CD14-positive monocyte (primary cell): ENCODE measurements at regions not wholly inside any gene's neighbourhood (a gene's known extent, or its start where the extent isn't known, plus 50 kb on each side); places are given as distances from the start of the nearest gene placed in this dataset.

Experiments
- DNase-seq, 3 donors: peaks; one replicate each; pipeline ENCODE4 v3.0.0-alpha.2; 2011 to 2022
- H2AFZ ChIP-seq: 2 replicates; pipeline ENCODE4 v1.6.0; 2012; ENCODE audit warnings: mild to moderate bottlenecking, low read depth, low read length, inconsistent platforms; ENCODE audit not compliant: insufficient read depth, poor library complexity, severe bottlenecking
- H3K27ac ChIP-seq, 2 donors: 1 replicate in 1 of 2; 2 replicates in 1 of 2; pipeline ENCODE4 v1.5.1; 2012 to 2013; ENCODE audit warnings: low read length in 2 of 2, control low read depth in 1 of 2, inconsistent platforms in 1 of 2, low read depth in 1 of 2, mild to moderate bottlenecking in 1 of 2
- H3K27me3 ChIP-seq, 2 donors: one replicate each; pipeline versions ENCODE4 v1.6.0 to v1.6.1; 2011 to 2013; ENCODE audit warnings: low read length in 2 of 2; ENCODE audit not compliant: control insufficient read depth in 2 of 2, insufficient read depth in 2 of 2
- H3K36me3 ChIP-seq, 2 donors: replicated peaks in 1 of 2; 1 replicate in 1 of 2; 2 replicates in 1 of 2; pipeline versions ENCODE4 v1.5.1 to v1.6.1; 2012 to 2013; ENCODE audit warnings: low read length in 2 of 2, control low read depth in 1 of 2, inconsistent platforms in 1 of 2, mild to moderate bottlenecking in 1 of 2; ENCODE audit not compliant: insufficient read depth in 2 of 2, control insufficient read depth in 1 of 2
- H3K4me1 ChIP-seq, 2 donors: 1 replicate in 1 of 2; 2 replicates in 1 of 2; pipeline versions ENCODE4 v1.5.1 to v1.6.1; 2012 to 2013; ENCODE audit warnings: low read length in 2 of 2, control low read depth in 1 of 2, inconsistent platforms in 1 of 2, mild to moderate bottlenecking in 1 of 2, moderate library complexity in 1 of 2; ENCODE audit not compliant: insufficient read depth in 2 of 2, control insufficient read depth in 1 of 2
- H3K4me2 ChIP-seq: replicated peaks from 2 replicates; pipeline ENCODE3; 2012; ENCODE audit warnings: low read length, moderate library complexity, mild to moderate bottlenecking; ENCODE audit not compliant: poor library complexity, severe bottlenecking; ENCODE audit errors: extremely low read depth
- H3K4me3 ChIP-seq, 3 experiments: fragments of 200-600 bp in 1 of 3; sonication (generic) in 1 of 3; replicated peaks in 1 of 3; 1 replicate in 2 of 3; 2 replicates in 1 of 3; pipeline ENCODE4 v1.5.1; 2011 to 2013; ENCODE audit warnings: low read length in 3 of 3, mild to moderate bottlenecking in 3 of 3, control low read depth in 2 of 3, low read depth in 2 of 3, inconsistent platforms in 1 of 3, moderate library complexity in 1 of 3
- H3K79me2 ChIP-seq: 2 replicates; pipeline ENCODE4 v1.6.0; 2012; ENCODE audit warnings: mild to moderate bottlenecking, control low read depth, inconsistent platforms, low read length, moderate library complexity; ENCODE audit not compliant: insufficient read depth
- H3K9ac ChIP-seq: 2 replicates; pipeline ENCODE4 v1.6.0; 2017; ENCODE audit warnings: low read length, mild to moderate bottlenecking; ENCODE audit not compliant: insufficient read depth, poor library complexity, severe bottlenecking
- H3K9me3 ChIP-seq, 2 donors: replicated peaks in 1 of 2; 1 replicate in 1 of 2; 2 replicates in 1 of 2; pipeline versions ENCODE4 v1.5.1 to v1.6.1; 2012 to 2013; ENCODE audit warnings: low read length in 2 of 2, control low read depth in 1 of 2; ENCODE audit not compliant: control insufficient read depth in 1 of 2, insufficient read depth in 1 of 2
- H4K20me1 ChIP-seq: 2 replicates; pipeline ENCODE4 v1.6.0; 2012; ENCODE audit warnings: mild to moderate bottlenecking, low read length, control low read depth, moderate library complexity; ENCODE audit not compliant: insufficient read depth
- H3K27ac Mint-ChIP-seq, 7 donors: one replicate each; pipeline ENCODE4 v1.8.0; 2020; ENCODE audit warnings: mild to moderate bottlenecking in 7 of 7, mixed read lengths in 7 of 7, moderate library complexity in 6 of 7, inconsistent platforms in 2 of 7
- H3K27me3 Mint-ChIP-seq, 3 donors: one replicate each; pipeline ENCODE4 v1.8.0; 2021 to 2022; ENCODE audit warnings: low read depth in 3 of 3, mild to moderate bottlenecking in 3 of 3, mixed read lengths in 3 of 3, moderate library complexity in 3 of 3, inconsistent platforms in 1 of 3
- H3K36me3 Mint-ChIP-seq, 2 donors: one replicate each; pipeline ENCODE4 v1.8.0; 2020; ENCODE audit warnings: mixed read lengths in 2 of 2, inconsistent platforms in 1 of 2, mild to moderate bottlenecking in 1 of 2
- H3K4me1 Mint-ChIP-seq: one replicate; pipeline ENCODE4 v1.8.0; 2020; ENCODE audit warnings: mild to moderate bottlenecking, mixed read lengths
- H3K4me3 Mint-ChIP-seq, 2 donors: one replicate each; pipeline ENCODE4 v1.8.0; 2020; ENCODE audit warnings: mild to moderate bottlenecking in 2 of 2, mixed read lengths in 2 of 2, moderate library complexity in 1 of 2
- H3K9me3 Mint-ChIP-seq, 7 donors: one replicate each; pipeline ENCODE4 v1.8.0; 2020 to 2022; ENCODE audit warnings: mixed read lengths in 7 of 7, mild to moderate bottlenecking in 6 of 7, moderate library complexity in 6 of 7, inconsistent platforms in 2 of 7
- CTCF ChIP-seq: fragments of 200-600 bp; IDR thresholded peaks from one replicate; pipeline ENCODE4 v1.8.0; 2022; ENCODE audit warnings: antibody characterized with exemption, mild to moderate bottlenecking
- WGBS: methylation state at CpG from one replicate; pipeline ENCODE4 v1.1.5; 2013; ENCODE audit warnings: missing lambda C conversion rate; ENCODE audit not compliant: insufficient coverage; 5-methylcytosine and 5-hydroxymethylcytosine counted together
- intact Hi-C, 2 donors: fragments of 100-400 bp; cut with micrococcal nuclease; formaldehyde crosslinking; loops; one replicate each; pipeline versions ENCODE4 v1.15.0 to v1.15.1; 2023

GRCh38 chr7:13633857-13634256 lies 355.6 kb downstream of the ETV1 start:
- no peaks in the 10 kb centered on the region for H4K20me1 ChIP-seq
- H2AFZ ChIP-seq, result no peak overlapping the region
- no peak overlapping the region for H3K9ac ChIP-seq
- H3K4me3 ChIP-seq, result no peak overlapping the region
- no peak overlapping the region for H3K4me3 Mint-ChIP-seq
- intact Hi-C loops, result no loop called here
- no peak overlapping the region for H3K27ac Mint-ChIP-seq
- H3K9me3 Mint-ChIP-seq, result peaks cover 0 to 6% (median 0%) of the 10 kb centered on the region in 7 donors
- no peaks in the 10 kb centered on the region for H3K36me3 Mint-ChIP-seq
- no peak for DNase-seq
- H3K36me3 ChIP-seq, result no peaks in the 10 kb centered on the region
- no peaks in the 10 kb centered on the region for H3K4me1 Mint-ChIP-seq
- TF ChIP-seq CTCF, result no peak
- no peaks in the 10 kb centered on the region for H3K79me2 ChIP-seq
- peaks cover 0 to 3% of the 10 kb centered on the region in 2 donors for H3K9me3 ChIP-seq
- H3K4me2 ChIP-seq, result no peak overlapping the region
- no peaks in the 10 kb centered on the region for H3K27me3 ChIP-seq
- 100% methylated on average over 1 of the region's 3 CpGs for WGBS
- H3K4me1 ChIP-seq, result no peaks in the 10 kb centered on the region
- no peak overlapping the region for H3K27ac ChIP-seq
- no peaks in the 10 kb centered on the region for H3K27me3 Mint-ChIP-seq

GRCh38 chr7:13639396-13639795 lies 350.1 kb downstream of the ETV1 start:
- no peaks in the 10 kb centered on the region for H3K27me3 Mint-ChIP-seq
- Histone ChIP-seq H3K27ac (no peak overlapping the region), H3K79me2 (no peaks in the 10 kb centered on the region), H2AFZ (no peak overlapping the region), H3K36me3 (no peaks in the 10 kb centered on the region), H4K20me1 (no peaks in the 10 kb centered on the region), H3K27me3 (no peaks in the 10 kb centered on the region), H3K4me1 (no peaks in the 10 kb centered on the region), H3K4me2 (no peak overlapping the region), H3K9ac (no peak overlapping the region), H3K4me3 (no peak overlapping the region), H3K9me3 (no peaks in the 10 kb centered on the region)
- peaks cover 0 to 4% (median 0%) of the 10 kb centered on the region in 7 donors for H3K9me3 Mint-ChIP-seq
- no peak for DNase-seq
- no peak overlapping the region for H3K4me3 Mint-ChIP-seq
- TF ChIP-seq CTCF, result no peak
- no peaks in the 10 kb centered on the region for H3K36me3 Mint-ChIP-seq
- intact Hi-C loops, result no loop called here
- WGBS, result no CpG with 5 or more reads among the region's 4 CpGs
- H3K4me1 Mint-ChIP-seq, result no peaks in the 10 kb centered on the region
- H3K27ac Mint-ChIP-seq, result no peak overlapping the region
